NCI-H2227 (cell line): ENCODE measurements at regions not wholly inside any gene's neighbourhood (a gene's known extent, or its start where the extent isn't known, plus 50 kb on each side); places are given as distances from the start of the nearest gene placed in this dataset.

ENCODE experiments used
- DNase-seq: peaks from one replicate; lab custom pipeline; 2025; ENCODE audit not compliant: unreplicated experiment; lab: John Stamatoyannopoulos, UW

- DNase-seq = no peak
Measured at GRCh38 chr7:91323626-91324158, 59.5 kb downstream of the FZD1 start.

- no peak for DNase-seq
Measured at GRCh38 chr7:91324663-91325062, 60.4 kb downstream of the FZD1 start.

- DNase-seq = no peak
Measured at GRCh38 chr7:91325726-91326125, 61.5 kb downstream of the FZD1 start.

GRCh38 chr7:91326516-91327199 is 62.4 kb downstream of the FZD1 start:
- DNase-seq = no peak

- no peak for DNase-seq
Measured at GRCh38 chr7:91327346-91327745, 63.1 kb downstream of the FZD1 start.

- no peak for DNase-seq
Measured at GRCh38 chr7:91329571-91329970, 65.3 kb downstream of the FZD1 start.

- no peak for DNase-seq
Measured at GRCh38 chr7:91330191-91330808, 66.1 kb downstream of the FZD1 start.

GRCh38 chr7:91330866-91331265 is 66.6 kb downstream of the FZD1 start:
- no peak for DNase-seq

- DNase-seq = no peak
Measured at GRCh38 chr7:91336106-91336505, 71.9 kb downstream of the FZD1 start.

- no peak for DNase-seq
Measured at GRCh38 chr7:91338226-91339020, 74.2 kb downstream of the FZD1 start.

GRCh38 chr7:91342346-91342745 is 78.1 kb downstream of the FZD1 start:
- DNase-seq = no peak

GRCh38 chr7:91343420-91343960 is 79.3 kb downstream of the FZD1 start:
- DNase-seq = no peak

GRCh38 chr7:91343996-91344629 is 79.9 kb downstream of the FZD1 start:
- no peak for DNase-seq

- DNase-seq = no peak
Measured at GRCh38 chr7:91344911-91345310, 80.7 kb downstream of the FZD1 start.

- no peak for DNase-seq
Measured at GRCh38 chr7:91345449-91345848, 81.2 kb downstream of the FZD1 start.

- DNase-seq = no peak
Measured at GRCh38 chr7:91346426-91346825, 82.2 kb downstream of the FZD1 start.

GRCh38 chr7:91347290-91347689 is 83.1 kb downstream of the FZD1 start:
- no peak for DNase-seq

- DNase-seq = no peak
Measured at GRCh38 chr7:91348711-91349110, 84.5 kb downstream of the FZD1 start.

GRCh38 chr7:91351374-91351773 is 87.1 kb downstream of the FZD1 start:
- no peak for DNase-seq

- no peak for DNase-seq
Measured at GRCh38 chr7:91352091-91352490, 87.9 kb downstream of the FZD1 start.

GRCh38 chr7:91353848-91354247 is 89.6 kb downstream of the FZD1 start:
- DNase-seq = no peak
